SK-N-SH treated with all-trans-retinoic acid at 6 μM for 48 hours (cell line): ENCODE measurements at regions not wholly inside any gene's neighbourhood (a gene's known extent, or its start where the extent isn't known, plus 50 kb on each side); places are given as distances from the start of the nearest gene placed in this dataset.

Source experiments
- CREB5 ChIP-seq: fragments of 250-450 bp; sonication (Bioruptor Pico); IDR thresholded peaks from 2 replicates; pipeline ENCODE4 v1.5.1; 2020; ENCODE audit warnings: low read depth, mild to moderate bottlenecking, moderate library complexity
- ESRRG ChIP-seq: fragments of 250-450 bp; sonication (Bioruptor Pico); IDR thresholded peaks from 2 replicates; pipeline ENCODE4 v1.6.1; 2021; ENCODE audit warnings: mild to moderate bottlenecking
- PATZ1 ChIP-seq: fragments of 250-450 bp; sonication (Bioruptor Pico); IDR thresholded peaks from 2 replicates; pipeline ENCODE4 v1.8.0; 2020; ENCODE audit warnings: mild to moderate bottlenecking, moderate library complexity, borderline replicate concordance
- TCF4 ChIP-seq: fragments of 250-450 bp; sonication (Bioruptor Pico); IDR thresholded peaks from 2 replicates; pipeline ENCODE4 v1.8.0; 2021; ENCODE audit warnings: mild to moderate bottlenecking, moderate library complexity, borderline replicate concordance
- ZFP30 ChIP-seq: fragments of 450-650 bp; formaldehyde crosslinking; IDR thresholded peaks from 2 replicates; pipeline ENCODE4 v1.5.0; 2022; ENCODE audit warnings: mild to moderate bottlenecking, moderate library complexity

DNA sequence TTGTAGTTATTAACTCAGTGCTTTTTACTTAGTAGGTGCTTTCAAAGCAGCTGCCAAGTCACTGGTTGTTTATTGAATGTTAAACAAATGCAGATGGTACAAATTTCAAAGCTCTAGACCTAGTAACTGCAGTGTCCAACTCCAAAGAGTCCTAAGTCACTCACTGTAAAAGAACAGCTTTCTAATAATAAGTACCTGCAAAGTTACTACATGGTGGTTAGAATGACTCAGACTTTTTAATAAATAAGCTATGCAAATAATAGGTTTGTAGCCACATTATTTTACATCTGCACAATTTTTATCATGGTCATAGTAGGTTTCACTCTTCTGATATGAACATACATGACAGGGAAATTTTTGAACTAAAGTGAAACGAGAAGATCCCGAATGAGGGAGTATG lies 1620.4 kb upstream of the CELF4 start:
- no peak for TF ChIP-seq ESRRG (CRISPR knock-in tag)
- TF ChIP-seq CREB5 (CRISPR knock-in tag): no peak
- no peak for TF ChIP-seq ZFP30
- TF ChIP-seq PATZ1 (CRISPR knock-in tag): no peak
- TF ChIP-seq TCF4 (CRISPR knock-in tag): no peak
